ENCODE measurements at regions not wholly inside any gene's neighbourhood (a gene's known extent, or its start where the extent isn't known, plus 50 kb on each side); places are given as distances from the start of the nearest gene placed in this dataset.

DNA sequence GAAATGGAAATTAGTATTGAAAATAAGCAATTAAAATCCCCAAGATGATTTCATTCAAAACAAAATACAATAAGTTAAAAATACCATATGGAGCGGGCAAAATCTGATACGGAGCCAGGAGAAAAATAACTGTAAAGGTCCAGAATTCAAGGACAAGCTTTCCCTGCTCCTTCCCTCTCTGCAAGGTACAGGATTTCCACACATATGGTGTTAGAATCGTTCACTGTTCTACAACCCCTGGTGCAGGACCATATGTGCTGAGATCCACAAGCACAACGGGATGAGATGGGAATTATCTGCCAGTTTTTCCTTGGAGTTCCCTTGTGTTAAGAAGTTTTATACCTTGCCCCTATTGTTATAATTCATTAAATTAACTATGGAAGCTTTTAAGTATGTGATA, 94.7 kb upstream of the DMAC1 start:
- no peak overlapping the region for H3K9ac ChIP-seq (replicated peaks in 1 of 4; ENCODE audit: extremely low read depth in 1 of 4, low read depth in 3 of 4, low read length in 3 of 4)
- H3K9me3 ChIP-seq (ENCODE audit: insufficient read depth in 2 of 2, low read depth in 1 of 2, low read length in 1 of 2) = 0 out of 4 replicates have a peak, but pooled peaks cover 0 to 3% of the 10 kb centered on the region in 2 experiments
- H2BK15ac ChIP-seq (ENCODE audit: low read length) = no peak overlapping the region
- no peak overlapping the region for H3K56ac ChIP-seq (replicated peaks; ENCODE audit: insufficient read length, low read depth, low read length)
- H3K79me2 ChIP-seq (ENCODE audit: control insufficient read depth in 1 of 2, insufficient read depth in 2 of 2, low read length in 2 of 2) = no peaks in the 10 kb centered on the region
- no peak overlapping the region for H2AFZ ChIP-seq (ENCODE audit: low read length)
- H2BK120ac ChIP-seq (replicated peaks; ENCODE audit: low read depth, low read length) = no peak overlapping the region
- no peak overlapping the region for H3K18ac ChIP-seq (ENCODE audit: extremely low read depth, low read length)
- FAIRE-seq = no peak
- H3K4me3 ChIP-seq (ENCODE audit: extremely low read depth in 1 of 4, insufficient read depth in 2 of 4, low read depth in 3 of 4, low read length in 4 of 4) = no peak overlapping the region
- H4K8ac ChIP-seq (ENCODE audit: extremely low read depth, insufficient read depth, low read length) = no peak overlapping the region
- DNase-seq (ENCODE audit: low read depth in 1 of 2, low spot score in 2 of 2) = no peak
- H2AK5ac ChIP-seq (ENCODE audit: low read depth, low read length) = no peak overlapping the region
- H3K14ac ChIP-seq (ENCODE audit: insufficient read length) = no peak overlapping the region
- H3K27me3 ChIP-seq (replicated peaks in 1 of 4; ENCODE audit: control insufficient read depth in 3 of 4, extremely low read depth in 1 of 4, insufficient read depth in 3 of 4, low read length in 3 of 4) = no peaks in the 10 kb centered on the region
- CTCF ChIA-PET (ENCODE audit: partially characterized antibody) = interaction anchor here (1.7 kb wide), 1 partner anchor 50 kb away, joined by 4 read pairs; no protein-coding TSS in a partner anchor
- H3K79me1 ChIP-seq (ENCODE audit: low read depth, low read length) = no peaks in the 10 kb centered on the region
- TF ChIP-seq GTF2F1 (IDR thresholded peaks at IDR 0.05; ENCODE audit: borderline replicate concordance, low read depth, low read length) (no peak), ZNF274 (IDR thresholded peaks at IDR 0.05; ENCODE audit: borderline replicate concordance, extremely low read depth, low read length) (no peak), SIN3A (conservative IDR thresholded peaks at IDR 0.05 in 1 of 2, IDR thresholded peaks at IDR 0.05 in 1 of 2; ENCODE audit: low read depth in 1 of 2, low read length in 2 of 2) (no peak), FOSL1 (IDR thresholded peaks at IDR 0.05; ENCODE audit: insufficient read depth, low read depth, low read length) (no peak), CBX8 (IDR thresholded peaks at IDR 0.05; ENCODE audit: borderline replicate concordance, low read depth, low read length) (no peak), JUN (IDR thresholded peaks at IDR 0.05; ENCODE audit: low read depth, low read length) (no peak), POLR2A (IDR thresholded peaks at IDR 0.05; ENCODE audit: control extremely low read depth in 1 of 2, low read depth in 2 of 2, low read length in 2 of 2) (no peak), YY1 (IDR thresholded peaks at IDR 0.05; ENCODE audit: low read depth, low read length) (no peak), EZH2 (IDR thresholded peaks at IDR 0.05; ENCODE audit: low read depth, low read length, severe bottlenecking) (no peak), POU5F1 (IDR thresholded peaks at IDR 0.05; ENCODE audit: low read depth, low read length) (no peak)
- TF ChIP-seq, protein P1, sequence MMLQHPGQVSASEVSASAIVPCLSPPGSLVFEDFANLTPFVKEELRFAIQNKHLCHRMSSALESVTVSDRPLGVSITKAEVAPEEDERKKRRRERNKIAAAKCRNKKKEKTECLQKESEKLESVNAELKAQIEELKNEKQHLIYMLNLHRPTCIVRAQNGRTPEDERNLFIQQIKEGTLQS (IDR thresholded peaks at IDR 0.05; ENCODE audit: insufficient read depth, low read depth, low read length) = no peak
- H3K4me2 ChIP-seq (ENCODE audit: insufficient read depth in 1 of 2, low read depth in 2 of 2, low read length in 2 of 2) = no peak overlapping the region
- no peak overlapping the region for H4K91ac ChIP-seq (replicated peaks; ENCODE audit: insufficient read length, low read length)
- H4K5ac ChIP-seq (ENCODE audit: insufficient read length, low read depth, low read length) = no peak overlapping the region
- no peak overlapping the region for H2BK12ac ChIP-seq (ENCODE audit: low read depth, low read length)
- no peaks in the 10 kb centered on the region for H3K4me1 ChIP-seq (replicated peaks in 1 of 4; ENCODE audit: control insufficient read depth in 3 of 4, insufficient read depth in 4 of 4, low read length in 3 of 4)
- no peak overlapping the region for H2BK5ac ChIP-seq (ENCODE audit: low read depth, low read length)
- H3K23ac ChIP-seq (ENCODE audit: insufficient read length) = no peak overlapping the region
- H3K23me2 ChIP-seq (ENCODE audit: low read depth, low read length) = no peaks in the 10 kb centered on the region
- no peak overlapping the region for H3K27ac ChIP-seq (ENCODE audit: low read depth, low read length)
- 94% methylated on average over 4 of the region's 4 CpGs; no CpG with 5 or more reads in 1 of the 2 experiments for WGBS, 2 experiments (ENCODE audit: extremely low coverage in 1 of 2, insufficient coverage in 1 of 2, insufficient read length in 1 of 2, insufficient replicate concordance in 2 of 2, low coverage in 1 of 2, low lambda C conversion rate in 2 of 2, missing lambda C conversion rate in 1 of 2)
- POLR2A ChIA-PET (ENCODE audit: partially characterized antibody) = no interaction called here
- H3K36me3 ChIP-seq (ENCODE audit: control insufficient read depth in 2 of 4, insufficient read depth in 4 of 4, low read length in 3 of 4) = no peaks in the 10 kb centered on the region
- no peaks in the 10 kb centered on the region for H4K20me1 ChIP-seq (replicated peaks in 1 of 2; ENCODE audit: control insufficient read depth in 1 of 2, insufficient read depth in 2 of 2, low read length in 2 of 2)
- no peak overlapping the region for H3K4ac ChIP-seq (replicated peaks; ENCODE audit: insufficient read length, low read depth, low read length)
- H2BK20ac ChIP-seq (ENCODE audit: low read length) = no peak overlapping the region
